ENCODE measurements at regions not wholly inside any gene's neighbourhood (a gene's known extent, or its start where the extent isn't known, plus 50 kb on each side); places are given as distances from the start of the nearest gene placed in this dataset.

DNA sequence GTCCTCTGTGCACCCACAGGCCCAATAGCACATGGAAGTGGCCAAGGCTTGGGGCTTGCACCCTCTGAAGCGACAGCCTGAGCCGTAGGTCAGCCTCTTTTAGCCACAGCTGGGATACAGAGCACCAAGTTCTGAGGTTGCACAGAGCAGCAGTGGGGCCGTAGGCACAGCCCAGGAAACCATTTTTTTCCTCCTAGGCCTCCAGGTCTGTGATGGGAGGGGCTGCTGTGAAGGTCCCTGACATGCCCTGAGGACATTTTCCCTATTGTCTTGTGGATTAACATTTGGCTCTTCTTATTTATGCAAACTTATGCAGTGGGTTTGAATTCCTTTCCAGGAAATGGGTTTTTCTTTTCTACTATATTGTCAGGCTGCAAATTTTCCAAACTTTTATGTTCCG, 878.7 kb upstream of the MAN1A1 start:
- peaks cover 2% of the 10 kb centered on the region for H3K9me3 Mint-ChIP-seq (ENCODE audit: low read depth)
- H3K4me3 Mint-ChIP-seq = no peak overlapping the region
- no peak overlapping the region for H3K27ac Mint-ChIP-seq

DNA sequence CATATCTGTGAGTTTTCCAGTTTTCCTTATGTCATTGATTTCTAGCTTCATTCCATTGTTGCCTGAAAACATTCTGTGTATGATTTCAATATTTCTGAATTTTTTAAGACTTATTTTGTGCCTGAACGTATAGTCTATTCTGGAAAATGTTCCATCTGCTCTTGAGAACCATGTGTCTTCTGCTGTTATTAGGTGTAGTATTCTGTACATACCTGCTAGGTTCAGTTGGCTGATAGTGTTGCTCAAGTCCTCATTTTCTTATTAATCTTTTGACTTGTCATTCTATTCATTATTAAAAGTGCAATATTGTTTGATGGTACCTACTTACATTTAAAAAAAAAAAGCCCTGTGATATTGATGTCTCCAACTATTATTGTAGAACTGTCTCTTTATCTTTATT, 869.8 kb upstream of the MAN1A1 start:
- no peak overlapping the region for H3K27ac Mint-ChIP-seq
- no peak overlapping the region for H3K4me3 Mint-ChIP-seq
- no peaks in the 10 kb centered on the region for H3K36me3 Mint-ChIP-seq
- no peaks in the 10 kb centered on the region for H3K4me1 Mint-ChIP-seq (ENCODE audit: low read depth)
- no peaks in the 10 kb centered on the region for H3K27me3 Mint-ChIP-seq
- no peaks in the 10 kb centered on the region for H3K9me3 Mint-ChIP-seq (ENCODE audit: low read depth)

More for the DNA sequence above, 878.7 kb upstream of the MAN1A1 start:
- no peaks in the 10 kb centered on the region for H3K27me3 Mint-ChIP-seq
- H3K4me1 Mint-ChIP-seq (ENCODE audit: low read depth) = no peaks in the 10 kb centered on the region
- H3K36me3 Mint-ChIP-seq = no peaks in the 10 kb centered on the region

DNA sequence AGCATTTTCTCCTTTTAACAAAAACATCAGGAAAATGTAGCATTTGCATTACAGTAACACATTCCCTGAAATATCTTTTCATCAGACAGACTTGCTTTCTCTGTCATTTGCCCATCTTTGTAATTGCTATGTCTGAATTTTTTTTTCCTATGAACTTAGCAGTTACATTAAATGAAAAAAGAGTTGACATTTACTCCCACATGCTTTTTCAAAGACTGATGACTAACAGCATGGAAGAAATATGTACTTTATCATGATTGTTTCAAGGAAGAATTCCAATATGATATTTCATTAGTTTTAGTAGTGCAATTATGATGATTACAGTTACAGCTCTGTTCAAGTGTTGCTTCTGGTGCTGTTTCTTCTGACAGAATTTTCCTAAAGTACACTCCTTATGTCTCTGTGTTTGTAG, 864.5 kb upstream of the MAN1A1 start:
- no peak overlapping the region for H3K27ac Mint-ChIP-seq
- no peaks in the 10 kb centered on the region for H3K9me3 Mint-ChIP-seq (ENCODE audit: low read depth)
- no peaks in the 10 kb centered on the region for H3K27me3 Mint-ChIP-seq
- no peaks in the 10 kb centered on the region for H3K4me1 Mint-ChIP-seq (ENCODE audit: low read depth)
- H3K36me3 Mint-ChIP-seq = no peaks in the 10 kb centered on the region
- no peak overlapping the region for H3K4me3 Mint-ChIP-seq

DNA sequence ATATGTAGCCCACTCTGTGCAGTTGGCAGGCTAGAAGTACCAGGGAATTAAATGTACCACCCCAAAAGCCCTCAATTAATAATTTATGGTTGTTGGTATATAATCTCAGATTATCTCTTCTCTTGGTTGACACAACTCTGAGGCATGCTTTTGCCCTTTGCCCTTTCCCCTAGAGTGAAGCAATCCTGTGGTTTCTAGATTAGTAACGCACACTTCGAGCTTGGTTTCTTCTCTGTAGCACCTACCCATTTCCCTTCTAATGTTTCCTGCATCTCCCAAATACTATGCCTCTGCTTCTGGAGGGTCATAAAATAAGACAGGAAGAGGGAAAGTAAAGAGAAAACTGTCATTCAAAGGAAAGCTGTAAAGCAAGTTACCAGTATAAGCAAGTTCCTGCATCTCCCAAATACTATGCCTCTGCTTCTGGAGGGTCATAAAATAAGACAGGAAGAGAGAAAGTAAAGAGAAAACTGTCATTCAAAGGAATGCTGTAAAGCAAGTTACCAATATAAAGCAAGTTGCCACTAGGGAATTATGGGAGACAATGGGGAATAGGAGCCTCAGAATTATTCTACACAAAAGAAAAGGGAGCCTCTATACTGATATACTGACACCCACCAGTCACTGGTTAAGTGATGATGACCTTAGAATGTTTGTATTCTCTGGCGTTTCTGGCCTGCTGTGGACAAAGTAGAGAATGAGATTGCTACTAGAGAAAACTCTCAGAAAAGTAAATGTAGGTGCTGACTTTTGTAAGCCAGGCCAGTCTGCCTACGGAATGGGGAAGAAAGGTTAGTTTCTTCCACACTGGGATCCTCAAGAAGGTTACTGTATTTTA, 862.6 kb upstream of the MAN1A1 start:
- Mint-ChIP-seq H3K27me3 (no peaks in the 10 kb centered on the region), H3K4me1 (ENCODE audit: low read depth) (no peaks in the 10 kb centered on the region), H3K36me3 (no peaks in the 10 kb centered on the region), H3K9me3 (ENCODE audit: low read depth) (peaks cover 5% of the 10 kb centered on the region), H3K27ac (no peak overlapping the region), H3K4me3 (no peak overlapping the region)

DNA sequence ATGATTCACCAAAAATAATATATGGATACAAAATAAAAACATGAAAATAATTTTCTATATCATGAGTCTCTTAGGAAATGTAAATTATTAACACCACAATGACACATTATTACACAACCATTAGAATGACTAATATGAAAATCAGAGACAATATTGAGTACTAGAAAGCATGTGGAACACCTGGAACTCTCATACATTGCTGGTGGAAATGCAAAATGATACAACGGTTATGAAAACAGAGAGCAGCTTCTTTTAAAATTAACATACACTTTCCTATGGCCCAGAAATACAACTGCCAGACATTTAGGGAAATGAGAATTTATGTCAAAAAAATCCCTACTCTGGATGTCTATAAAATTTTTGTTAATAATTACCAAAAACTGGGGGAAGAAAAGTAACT, 853.3 kb upstream of the MAN1A1 start:
- Mint-ChIP-seq H3K4me1 (ENCODE audit: low read depth) (no peaks in the 10 kb centered on the region), H3K4me3 (no peak overlapping the region), H3K36me3 (no peaks in the 10 kb centered on the region), H3K27ac (no peak overlapping the region), H3K27me3 (no peaks in the 10 kb centered on the region), H3K9me3 (ENCODE audit: low read depth) (peaks cover under 1% of the 10 kb centered on the region)

DNA sequence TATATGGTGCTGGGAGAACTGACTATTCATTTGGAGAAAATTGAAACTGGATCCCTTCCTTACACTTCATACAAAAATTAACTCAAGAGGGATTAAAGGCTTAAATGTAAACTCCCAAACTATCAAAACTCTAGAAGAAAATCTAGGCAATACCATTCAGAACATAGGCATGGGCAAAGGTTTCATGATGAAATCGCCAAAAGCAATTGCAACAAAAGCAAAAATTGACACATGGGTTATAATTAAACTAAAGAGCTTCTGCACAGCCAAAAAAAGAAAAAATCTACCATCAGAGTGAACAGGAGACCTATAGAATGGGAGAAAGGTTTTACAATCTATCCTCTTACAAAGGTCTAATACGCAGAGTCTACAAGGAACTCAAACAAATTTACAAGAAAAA, 851.3 kb upstream of the MAN1A1 start:
- Mint-ChIP-seq H3K36me3 (no peaks in the 10 kb centered on the region), H3K4me1 (ENCODE audit: low read depth) (no peaks in the 10 kb centered on the region), H3K27me3 (no peaks in the 10 kb centered on the region), H3K4me3 (no peak overlapping the region), H3K27ac (no peak overlapping the region), H3K9me3 (ENCODE audit: low read depth) (no peaks in the 10 kb centered on the region)

DNA sequence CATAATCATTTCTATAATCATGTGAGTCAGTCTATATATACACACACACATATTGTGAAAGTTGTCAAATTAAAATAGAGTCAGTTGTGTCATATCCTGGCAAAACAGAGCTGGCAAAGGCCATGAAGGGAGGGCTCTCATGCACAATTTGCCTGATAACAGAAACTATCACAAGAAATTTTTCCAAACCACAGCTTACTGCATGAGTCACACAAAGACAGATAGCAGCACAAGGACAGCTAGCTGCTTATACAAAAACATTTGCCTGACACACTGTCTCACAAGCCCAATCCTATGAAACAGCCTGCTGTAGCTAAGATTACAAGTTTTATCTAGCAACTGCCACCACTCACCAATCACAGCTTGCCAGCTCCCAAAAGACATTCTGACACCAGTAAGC, 848.5 kb upstream of the MAN1A1 start:
- Mint-ChIP-seq H3K4me1 (ENCODE audit: low read depth) (no peaks in the 10 kb centered on the region), H3K4me3 (no peak overlapping the region), H3K27me3 (no peaks in the 10 kb centered on the region), H3K27ac (no peak overlapping the region), H3K9me3 (ENCODE audit: low read depth) (no peaks in the 10 kb centered on the region), H3K36me3 (no peaks in the 10 kb centered on the region)

DNA sequence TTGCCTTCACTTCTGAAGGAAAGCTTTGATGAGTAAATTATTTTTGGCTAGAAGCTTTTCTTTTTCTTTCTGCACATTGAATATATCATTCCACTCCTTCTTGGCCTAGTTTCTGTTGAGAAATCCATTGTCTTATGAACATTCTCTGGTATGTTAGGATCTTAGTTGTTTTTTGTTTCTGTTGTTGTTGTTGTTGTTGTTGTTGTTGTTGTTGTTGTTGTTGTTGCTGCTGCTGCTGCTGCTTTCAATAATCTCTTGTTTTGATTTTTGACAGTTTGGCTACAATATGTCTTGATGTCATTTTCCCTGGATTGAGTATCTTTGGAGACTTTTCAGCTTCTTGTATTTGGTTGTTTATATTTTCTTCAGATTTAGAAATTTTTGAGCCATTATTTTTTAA, 836.5 kb upstream of the MAN1A1 start:
- Mint-ChIP-seq H3K4me1 (ENCODE audit: low read depth) (no peaks in the 10 kb centered on the region), H3K9me3 (ENCODE audit: low read depth) (no peaks in the 10 kb centered on the region)

DNA sequence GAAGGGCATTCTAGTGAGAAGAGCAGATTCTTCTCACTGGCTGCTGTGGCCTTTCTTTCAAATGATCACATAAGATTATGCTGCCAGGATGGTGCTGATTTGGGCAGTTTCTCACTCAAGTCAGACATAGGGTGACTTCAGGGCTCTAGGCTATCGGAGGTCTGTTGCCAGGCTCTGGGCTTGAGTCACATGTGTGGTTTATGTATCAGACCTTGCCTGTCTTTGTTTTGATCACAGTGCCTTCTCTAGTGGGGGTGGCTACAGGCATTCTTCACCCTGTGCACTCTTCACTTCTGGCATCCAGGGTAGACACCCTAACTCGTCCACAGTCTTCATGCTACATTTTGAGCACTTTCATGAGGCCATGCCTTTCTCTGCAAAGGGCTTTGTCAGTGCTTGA, 823.7 kb upstream of the MAN1A1 start:
- H3K27ac Mint-ChIP-seq = no peak overlapping the region
- H3K27me3 Mint-ChIP-seq = no peaks in the 10 kb centered on the region
- no peaks in the 10 kb centered on the region for H3K9me3 Mint-ChIP-seq (ENCODE audit: low read depth)
- no peak overlapping the region for H3K4me3 Mint-ChIP-seq
- H3K4me1 Mint-ChIP-seq (ENCODE audit: low read depth) = no peaks in the 10 kb centered on the region
- no peaks in the 10 kb centered on the region for H3K36me3 Mint-ChIP-seq

More for the DNA sequence above, 836.5 kb upstream of the MAN1A1 start:
- Mint-ChIP-seq H3K4me3 (no peak overlapping the region), H3K36me3 (no peaks in the 10 kb centered on the region), H3K27me3 (no peaks in the 10 kb centered on the region), H3K27ac (no peak overlapping the region)

DNA sequence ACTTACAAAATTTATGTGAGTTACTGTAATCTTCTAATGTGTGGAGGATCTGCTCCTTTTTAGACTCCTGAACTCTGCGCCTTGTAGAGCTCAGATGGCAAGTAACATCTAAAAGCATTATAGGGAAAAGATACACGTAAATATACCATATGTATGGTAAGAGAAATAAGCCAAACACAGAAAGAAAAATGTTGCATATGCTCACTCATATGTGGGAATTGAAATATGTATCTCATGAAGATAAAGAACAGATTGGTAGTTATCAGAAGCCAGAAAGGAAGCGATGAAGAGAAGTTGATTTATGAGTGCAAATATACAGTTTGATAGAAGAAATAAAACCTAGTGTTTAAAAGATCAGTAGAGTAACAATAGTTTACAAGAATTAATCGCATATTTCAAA, 815.0 kb upstream of the MAN1A1 start:
- H3K4me3 Mint-ChIP-seq = no peak overlapping the region
- H3K27ac Mint-ChIP-seq = no peak overlapping the region
- no peaks in the 10 kb centered on the region for H3K4me1 Mint-ChIP-seq (ENCODE audit: low read depth)
- no peaks in the 10 kb centered on the region for H3K27me3 Mint-ChIP-seq
- no peaks in the 10 kb centered on the region for H3K9me3 Mint-ChIP-seq (ENCODE audit: low read depth)
- no peaks in the 10 kb centered on the region for H3K36me3 Mint-ChIP-seq

DNA sequence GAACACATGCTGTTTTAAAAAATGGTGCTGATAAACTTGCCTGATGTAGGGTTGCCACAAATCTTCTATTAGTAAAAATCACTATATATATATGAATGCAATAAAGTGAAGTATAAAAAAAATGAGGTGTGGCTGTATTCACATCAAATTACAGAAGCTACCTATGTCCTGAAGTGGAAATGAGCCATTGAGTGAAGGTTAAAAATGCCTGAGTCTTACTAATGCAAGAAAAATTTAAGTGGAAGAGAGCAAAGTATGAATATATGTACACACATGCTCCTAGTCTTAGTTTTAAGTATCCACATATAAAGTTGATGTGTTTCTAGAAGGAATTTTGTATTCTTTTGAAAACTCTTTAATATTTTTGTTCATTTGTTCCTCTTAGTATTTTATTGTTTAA, 808.3 kb upstream of the MAN1A1 start:
- no peak overlapping the region for H3K4me3 Mint-ChIP-seq
- H3K27me3 Mint-ChIP-seq = no peaks in the 10 kb centered on the region
- H3K9me3 Mint-ChIP-seq (ENCODE audit: low read depth) = no peaks in the 10 kb centered on the region
- no peaks in the 10 kb centered on the region for H3K36me3 Mint-ChIP-seq
- H3K27ac Mint-ChIP-seq = no peak overlapping the region
- no peaks in the 10 kb centered on the region for H3K4me1 Mint-ChIP-seq (ENCODE audit: low read depth)

DNA sequence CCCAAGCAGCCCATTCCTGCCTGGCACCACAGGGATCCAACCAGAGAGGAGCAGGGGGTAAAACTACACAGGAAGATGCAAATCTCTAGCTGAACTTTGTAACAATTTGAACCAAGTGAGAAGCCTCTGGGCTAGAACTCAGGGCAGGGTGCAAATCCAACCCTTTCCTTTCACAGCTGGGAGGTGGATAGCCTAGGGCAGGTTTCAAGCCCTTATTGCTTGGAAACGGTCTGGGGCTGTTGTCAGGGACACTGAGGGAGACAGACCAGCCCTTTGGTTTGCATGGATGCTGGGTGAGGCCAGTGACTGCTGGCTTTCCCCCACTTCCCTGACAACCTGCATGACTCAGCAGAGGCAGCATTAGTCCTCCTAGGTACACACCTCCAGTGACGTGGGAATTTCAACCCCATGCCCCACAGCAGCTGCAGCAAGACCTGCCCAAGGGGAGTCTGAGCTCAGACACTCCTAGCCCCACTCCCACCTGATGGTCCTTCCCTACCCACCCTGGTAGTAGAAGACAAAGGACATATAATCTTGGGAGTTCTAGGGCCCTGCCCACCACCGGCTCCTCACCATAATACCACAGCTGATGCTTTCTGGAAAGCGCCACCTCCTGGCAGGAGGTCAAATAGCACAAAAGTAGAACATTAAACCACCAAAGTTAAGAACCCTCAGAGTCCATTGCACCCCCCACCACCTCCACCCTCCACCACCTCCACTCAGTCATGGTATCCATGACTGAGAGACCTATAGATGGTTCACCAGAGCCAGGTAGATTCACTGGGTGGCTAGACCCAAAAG, 797.7 kb upstream of the MAN1A1 start:
- Mint-ChIP-seq H3K27ac (no peak overlapping the region), H3K4me3 (no peak overlapping the region), H3K4me1 (ENCODE audit: low read depth) (no peaks in the 10 kb centered on the region), H3K9me3 (ENCODE audit: low read depth) (peaks cover 4% of the 10 kb centered on the region), H3K36me3 (no peaks in the 10 kb centered on the region), H3K27me3 (no peaks in the 10 kb centered on the region)

DNA sequence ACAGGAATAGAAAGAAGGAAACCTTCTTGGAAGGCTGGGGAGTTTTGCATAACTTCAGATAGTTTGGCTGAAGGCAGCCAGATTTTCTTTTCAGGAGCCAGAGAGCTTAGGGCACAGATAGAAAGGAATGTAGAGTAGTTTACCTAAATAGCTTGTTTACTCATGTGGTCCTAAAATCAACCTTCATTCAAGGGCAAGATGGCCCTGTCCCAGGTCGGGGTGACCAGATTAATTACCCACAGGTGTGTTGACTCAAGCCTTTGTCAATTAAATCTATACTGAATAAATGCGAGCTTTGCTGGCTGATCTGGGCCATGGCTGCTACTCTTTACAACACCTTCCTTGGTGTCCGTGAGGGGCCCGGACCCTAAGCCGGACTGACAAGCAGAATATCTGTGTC, 792.0 kb upstream of the MAN1A1 start:
- Mint-ChIP-seq H3K27me3 (no peaks in the 10 kb centered on the region), H3K9me3 (ENCODE audit: low read depth) (no peaks in the 10 kb centered on the region), H3K4me1 (ENCODE audit: low read depth) (no peaks in the 10 kb centered on the region), H3K36me3 (no peaks in the 10 kb centered on the region), H3K27ac (no peak overlapping the region), H3K4me3 (no peak overlapping the region)

DNA sequence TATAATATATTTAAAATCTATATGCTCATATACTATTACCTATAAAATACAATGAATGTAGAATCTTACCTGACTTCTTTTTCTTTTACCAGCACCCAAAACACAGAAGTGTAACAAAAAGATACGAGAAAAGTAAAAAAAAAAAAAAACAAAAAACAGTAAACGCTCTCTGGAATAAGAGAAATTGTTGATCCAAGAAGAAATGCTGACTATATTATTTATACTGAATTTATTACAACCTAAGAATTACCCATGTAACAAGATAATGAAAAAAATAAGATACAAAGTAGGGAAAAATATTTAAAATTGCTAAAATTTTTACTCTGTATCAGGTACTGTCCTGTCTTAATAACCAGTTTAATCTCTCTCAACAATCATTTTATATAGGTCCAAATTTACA, 787.9 kb upstream of the MAN1A1 start:
- Mint-ChIP-seq H3K4me3 (no peak overlapping the region), H3K36me3 (no peaks in the 10 kb centered on the region), H3K27ac (no peak overlapping the region), H3K9me3 (ENCODE audit: low read depth) (no peaks in the 10 kb centered on the region), H3K27me3 (no peaks in the 10 kb centered on the region), H3K4me1 (ENCODE audit: low read depth) (no peaks in the 10 kb centered on the region)

DNA sequence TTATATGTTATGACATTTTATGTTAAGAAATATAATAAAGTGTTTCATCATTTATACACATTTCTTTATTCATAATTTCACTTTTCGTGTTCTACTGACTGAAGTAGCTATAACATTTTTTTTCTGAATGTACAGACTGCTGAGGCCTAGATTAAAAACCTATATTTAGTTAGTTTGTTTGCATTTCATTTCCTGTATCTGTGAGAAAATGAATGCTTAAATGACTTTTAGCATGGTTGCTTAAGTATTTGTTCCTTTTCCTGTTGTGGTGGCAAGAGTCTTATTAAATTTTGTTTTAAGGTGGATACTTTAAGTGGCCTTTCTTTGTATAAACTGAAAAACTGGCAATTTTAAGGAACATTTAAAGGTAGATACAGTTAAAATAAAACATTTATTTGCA, 779.7 kb upstream of the MAN1A1 start:
- Mint-ChIP-seq H3K27me3 (no peaks in the 10 kb centered on the region), H3K4me3 (no peak overlapping the region), H3K36me3 (no peaks in the 10 kb centered on the region), H3K9me3 (ENCODE audit: low read depth) (no peaks in the 10 kb centered on the region), H3K27ac (no peak overlapping the region), H3K4me1 (ENCODE audit: low read depth) (no peaks in the 10 kb centered on the region)
